ENCODE measurements at regions not wholly inside any gene's neighbourhood (a gene's known extent, or its start where the extent isn't known, plus 50 kb on each side); places are given as distances from the start of the nearest gene placed in this dataset.

DNA sequence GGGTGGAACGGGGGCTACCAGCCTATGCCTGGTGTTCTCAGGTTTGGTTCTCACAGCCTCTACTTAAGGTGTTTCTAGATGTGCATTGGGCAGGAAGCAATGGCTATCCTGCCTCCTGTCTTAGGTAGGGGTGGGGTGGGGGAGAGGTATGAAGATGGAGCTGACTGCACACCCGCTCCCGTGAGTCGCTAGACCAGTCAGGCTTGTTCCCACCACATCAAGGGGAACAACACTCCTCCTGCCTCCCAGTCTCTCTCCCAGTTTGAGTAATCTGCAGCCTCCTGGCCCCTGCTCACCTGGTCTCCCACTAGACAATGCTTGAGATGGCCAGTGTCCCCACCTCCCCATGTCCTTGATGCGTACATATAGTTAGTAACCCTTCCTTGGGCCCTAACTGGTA lies 79.3 kb upstream of the TENM4 start:
- Histone ChIP-seq H3F3A (ENCODE audit: insufficient read depth, low read length) (no peaks in the 10 kb centered on the region), H4K20me1 (ENCODE audit: insufficient read depth, low read length) (no peaks in the 10 kb centered on the region), H3K9me2 (ENCODE audit: low read depth, low read length) (no peaks in the 10 kb centered on the region), H3K27ac (ENCODE audit: low read depth, low read length, poor library complexity, severe bottlenecking) (no peak overlapping the region), H3K36me3 (ENCODE audit: insufficient read depth, low read length) (no peaks in the 10 kb centered on the region), H3K4me1 (ENCODE audit: insufficient read depth, low read length, severe bottlenecking) (no peaks in the 10 kb centered on the region), H3K4me2 (ENCODE audit: low read length) (no peak overlapping the region), H3K9me3 (ENCODE audit: low read length) (no peaks in the 10 kb centered on the region), H2AFZ (ENCODE audit: low read length) (no peak overlapping the region), H3K79me2 (ENCODE audit: insufficient read depth, low read length) (no peaks in the 10 kb centered on the region), H3K9ac (ENCODE audit: low read length) (no peak overlapping the region), H3K4me3 (ENCODE audit: low read depth, low read length, poor library complexity, severe bottlenecking) (no peak overlapping the region), H3K27me3 (ENCODE audit: insufficient read depth, low read length) (no peaks in the 10 kb centered on the region)
- TF ChIP-seq, protein P1, sequence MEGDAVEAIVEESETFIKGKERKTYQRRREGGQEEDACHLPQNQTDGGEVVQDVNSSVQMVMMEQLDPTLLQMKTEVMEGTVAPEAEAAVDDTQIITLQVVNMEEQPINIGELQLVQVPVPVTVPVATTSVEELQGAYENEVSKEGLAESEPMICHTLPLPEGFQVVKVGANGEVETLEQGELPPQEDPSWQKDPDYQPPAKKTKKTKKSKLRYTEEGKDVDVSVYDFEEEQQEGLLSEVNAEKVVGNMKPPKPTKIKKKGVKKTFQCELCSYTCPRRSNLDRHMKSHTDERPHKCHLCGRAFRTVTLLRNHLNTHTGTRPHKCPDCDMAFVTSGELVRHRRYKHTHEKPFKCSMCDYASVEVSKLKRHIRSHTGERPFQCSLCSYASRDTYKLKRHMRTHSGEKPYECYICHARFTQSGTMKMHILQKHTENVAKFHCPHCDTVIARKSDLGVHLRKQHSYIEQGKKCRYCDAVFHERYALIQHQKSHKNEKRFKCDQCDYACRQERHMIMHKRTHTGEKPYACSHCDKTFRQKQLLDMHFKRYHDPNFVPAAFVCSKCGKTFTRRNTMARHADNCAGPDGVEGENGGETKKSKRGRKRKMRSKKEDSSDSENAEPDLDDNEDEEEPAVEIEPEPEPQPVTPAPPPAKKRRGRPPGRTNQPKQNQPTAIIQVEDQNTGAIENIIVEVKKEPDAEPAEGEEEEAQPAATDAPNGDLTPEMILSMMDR (IDR thresholded peaks at IDR 0.05; ENCODE audit: low read length), result no peak
- TF ChIP-seq EZH2 (IDR thresholded peaks at IDR 0.05; ENCODE audit: borderline replicate concordance, low read length), result no peak

DNA sequence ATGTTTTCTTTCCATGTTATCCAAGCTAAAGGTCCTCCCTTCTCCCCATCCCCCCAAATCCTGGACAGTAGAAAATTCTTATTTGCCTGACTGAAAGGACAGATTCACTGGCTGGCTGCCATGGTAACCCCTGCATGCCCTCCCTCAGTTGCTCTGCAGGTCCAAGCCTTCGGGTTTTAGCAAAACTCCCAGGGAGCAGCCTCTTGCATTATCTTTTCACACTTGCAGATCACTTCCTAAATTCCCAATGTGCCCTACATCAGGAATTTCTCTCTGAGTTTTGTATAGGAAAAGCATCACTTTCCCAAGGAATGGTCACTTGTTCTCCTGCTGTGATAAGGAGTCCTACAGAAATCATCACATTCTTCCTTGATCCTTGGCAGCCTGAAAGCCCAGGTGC lies 75.0 kb upstream of the TENM4 start:
- no peak overlapping the region for H3K4me2 ChIP-seq (ENCODE audit: low read length)
- no peaks in the 10 kb centered on the region for H4K20me1 ChIP-seq (ENCODE audit: insufficient read depth, low read length)
- TF ChIP-seq, protein P1 (IDR thresholded peaks at IDR 0.05; ENCODE audit: low read length), result no peak
- no peak for TF ChIP-seq EZH2 (IDR thresholded peaks at IDR 0.05; ENCODE audit: borderline replicate concordance, low read length)
- H3K9me2 ChIP-seq (ENCODE audit: low read depth, low read length), result no peaks in the 10 kb centered on the region
- H3K9ac ChIP-seq (ENCODE audit: low read length), result no peak overlapping the region
- no peaks in the 10 kb centered on the region for H3K4me1 ChIP-seq (ENCODE audit: insufficient read depth, low read length, severe bottlenecking)
- H2AFZ ChIP-seq (ENCODE audit: low read length), result no peak overlapping the region
- no peak overlapping the region for H3K27ac ChIP-seq (ENCODE audit: low read depth, low read length, poor library complexity, severe bottlenecking)
- no peaks in the 10 kb centered on the region for H3K9me3 ChIP-seq (ENCODE audit: low read length)
- no peaks in the 10 kb centered on the region for H3K27me3 ChIP-seq (ENCODE audit: insufficient read depth, low read length)
- H3K4me3 ChIP-seq (ENCODE audit: low read depth, low read length, poor library complexity, severe bottlenecking), result no peak overlapping the region
- H3K79me2 ChIP-seq (ENCODE audit: insufficient read depth, low read length), result no peaks in the 10 kb centered on the region
- H3F3A ChIP-seq (ENCODE audit: insufficient read depth, low read length), result no peaks in the 10 kb centered on the region
- no peaks in the 10 kb centered on the region for H3K36me3 ChIP-seq (ENCODE audit: insufficient read depth, low read length)

DNA sequence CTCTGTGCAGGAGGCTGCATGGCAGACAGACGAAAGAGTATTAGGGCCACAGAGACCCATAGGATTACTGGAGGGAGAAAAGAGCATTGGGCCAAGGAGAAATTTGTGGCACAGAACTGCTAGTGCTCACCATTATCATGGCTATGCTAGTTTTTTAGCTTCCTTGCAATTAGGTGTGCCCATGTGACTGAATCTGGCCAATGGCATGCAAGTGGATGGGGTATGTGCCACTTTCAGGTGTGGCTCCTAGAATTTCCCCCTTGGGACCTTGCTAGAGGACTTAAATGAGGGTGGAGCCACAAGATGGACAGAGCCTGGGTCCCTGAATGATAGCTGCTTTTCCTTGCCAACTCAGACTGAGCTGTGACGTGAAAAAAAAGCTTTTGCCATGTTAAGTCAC lies 73.9 kb upstream of the TENM4 start:
- Histone ChIP-seq H3K36me3 (ENCODE audit: insufficient read depth, low read length) (no peaks in the 10 kb centered on the region), H3K9me2 (ENCODE audit: low read depth, low read length) (no peaks in the 10 kb centered on the region), H4K20me1 (ENCODE audit: insufficient read depth, low read length) (no peaks in the 10 kb centered on the region), H3K27me3 (ENCODE audit: insufficient read depth, low read length) (no peaks in the 10 kb centered on the region), H3K27ac (ENCODE audit: low read depth, low read length, poor library complexity, severe bottlenecking) (no peak overlapping the region), H3K79me2 (ENCODE audit: insufficient read depth, low read length) (no peaks in the 10 kb centered on the region), H3K4me2 (ENCODE audit: low read length) (no peak overlapping the region), H3K9me3 (ENCODE audit: low read length) (no peaks in the 10 kb centered on the region), H3F3A (ENCODE audit: insufficient read depth, low read length) (no peaks in the 10 kb centered on the region), H2AFZ (ENCODE audit: low read length) (no peak overlapping the region), H3K4me1 (ENCODE audit: insufficient read depth, low read length, severe bottlenecking) (no peaks in the 10 kb centered on the region), H3K4me3 (ENCODE audit: low read depth, low read length, poor library complexity, severe bottlenecking) (no peak overlapping the region), H3K9ac (ENCODE audit: low read length) (no peak overlapping the region)
- TF ChIP-seq, protein P1 (IDR thresholded peaks at IDR 0.05; ENCODE audit: low read length), result no peak

Measured in OCI-LY1 (cell line).